HEK293 (cell line): ENCODE measurements at regions not wholly inside any gene's neighbourhood (a gene's known extent, or its start where the extent isn't known, plus 50 kb on each side); places are given as distances from the start of the nearest gene placed in this dataset.
A peak's percentile ranks its signal among the peaks of the same experiment; 100 is the strongest.

Experiments
- CTCF ChIA-PET: fragments of 350-600 bp; formaldehyde crosslinking; extraction: SDS; loops from one replicate; lab custom pipeline; 2021; ENCODE audit warnings: antibody characterized with exemption; lab: Yijun Ruan, JAX
- POLR2A ChIA-PET: fragments of 300-600 bp; formaldehyde crosslinking; extraction: SDS; loops from one replicate; lab custom pipeline; 2020; ENCODE audit warnings: antibody characterized with exemption, inconsistent platforms; lab: Yijun Ruan, JAX
- H3K27ac ChIP-seq: fragments of 200-500 bp; sonication (Bioruptor generic); 2 replicates; pipeline ENCODE4 v1.5.1; 2014; ENCODE audit warnings: low read depth, low read length, control low read depth, inconsistent platforms; ENCODE audit errors: extremely low read depth
- H3K36me3 ChIP-seq, 2 experiments: fragments of 200-500 bp in 1 of 2; sonication (Bioruptor generic) in 1 of 2; 1 replicate in 1 of 2; 2 replicates in 1 of 2; pipeline ENCODE4 v1.5.1; 2014 to 2017; ENCODE audit warnings: inconsistent platforms in 2 of 2, low read length in 2 of 2; ENCODE audit not compliant: control insufficient read depth in 2 of 2, insufficient read depth in 1 of 2
- H3K4me1 ChIP-seq: fragments of 200-500 bp; sonication (Bioruptor generic); 2 replicates; pipeline ENCODE4 v1.5.1; 2014; ENCODE audit warnings: mild to moderate bottlenecking, low read length, inconsistent platforms; ENCODE audit not compliant: control insufficient read depth, insufficient read depth
- H3K4me3 ChIP-seq: 2 replicates; pipeline ENCODE4 v1.5.1; 2011; ENCODE audit warnings: low read depth, mild to moderate bottlenecking, control low read depth, low read length, moderate library complexity
- H3K9me3 ChIP-seq: fragments of 200-500 bp; sonication (Bioruptor generic); 2 replicates; pipeline ENCODE4 v1.5.1; 2014; ENCODE audit warnings: low read depth, low read length, inconsistent platforms; ENCODE audit not compliant: control insufficient read depth, insufficient read depth
- EGR2 ChIP-seq: fragments of 450-650 bp; formaldehyde crosslinking; IDR thresholded peaks from 2 replicates; pipeline ENCODE4 v1.5.1; 2016; ENCODE audit warnings: low read depth, missing biosample characterization, missing genetic modification characterization
- KLF9 ChIP-seq: fragments of 450-650 bp; formaldehyde crosslinking; IDR thresholded peaks from 2 replicates; pipeline ENCODE4 v1.5.1; 2016; ENCODE audit warnings: missing biosample characterization, missing genetic modification characterization, low read depth
- MEIS1 ChIP-seq: sonication (generic); formaldehyde crosslinking; IDR thresholded peaks from 2 replicates; pipeline ENCODE4 v1.8.1; 2022; ENCODE audit warnings: missing genetic modification reagents, mild to moderate bottlenecking, borderline replicate concordance
- MYNN ChIP-seq: fragments of 450-650 bp; formaldehyde crosslinking; IDR thresholded peaks from 2 replicates; pipeline ENCODE4 v1.5.1; 2016; ENCODE audit warnings: missing biosample characterization, missing genetic modification characterization, borderline replicate concordance
- PRDM1 ChIP-seq: fragments of 450-650 bp; formaldehyde crosslinking; IDR thresholded peaks from 2 replicates; pipeline ENCODE4; 2016; ENCODE audit warnings: missing biosample characterization, missing genetic modification characterization
- SP3 ChIP-seq: fragments of 450-650 bp; formaldehyde crosslinking; IDR thresholded peaks from 2 replicates; pipeline ENCODE4 v1.5.1; 2016; ENCODE audit warnings: missing biosample characterization, missing genetic modification characterization
- SP7 ChIP-seq: fragments of 450-650 bp; formaldehyde crosslinking; IDR thresholded peaks from 2 replicates; pipeline ENCODE4 v1.5.1; 2016; ENCODE audit warnings: missing biosample characterization, missing genetic modification characterization
- TCF7L2 ChIP-seq: IDR thresholded peaks from 2 replicates; pipeline ENCODE4 v1.6.1; 2011; ENCODE audit warnings: low read depth, mild to moderate bottlenecking, inconsistent platforms, low read length, moderate library complexity, borderline replicate concordance
- ZBTB1 ChIP-seq: fragments of 450-650 bp; formaldehyde crosslinking; IDR thresholded peaks from 2 replicates; pipeline ENCODE4 v1.5.1; 2016; ENCODE audit warnings: missing biosample characterization, missing genetic modification characterization
- ZBTB20 ChIP-seq: fragments of 450-650 bp; formaldehyde crosslinking; IDR thresholded peaks from 2 replicates; pipeline ENCODE4 v1.5.1; 2016; ENCODE audit warnings: missing biosample characterization, missing genetic modification characterization
- ZEB2 ChIP-seq: fragments of 450-650 bp; formaldehyde crosslinking; IDR thresholded peaks from 2 replicates; pipeline ENCODE4 v1.5.1; 2016; ENCODE audit warnings: missing biosample characterization, missing genetic modification characterization
- ZNF133 ChIP-seq: fragments of 450-650 bp; formaldehyde crosslinking; IDR thresholded peaks from 2 replicates; pipeline ENCODE4 v1.5.1; 2016; ENCODE audit warnings: missing biosample characterization, missing genetic modification characterization
- ZNF221 ChIP-seq: fragments of 450-650 bp; formaldehyde crosslinking; IDR thresholded peaks from 2 replicates; pipeline ENCODE4 v1.5.1; 2017; ENCODE audit warnings: missing biosample characterization, missing genetic modification characterization, borderline replicate concordance
- ZNF274 ChIP-seq, 2 experiments: fragments of 200-500 bp in 1 of 2; fragments of 450-650 bp in 1 of 2; sonication (Bioruptor generic) in 1 of 2; formaldehyde crosslinking in 1 of 2; IDR thresholded peaks; 2 replicates each; pipeline versions ENCODE4 v1.5.1 to v1.6.1; 2014 to 2016; ENCODE audit warnings: borderline replicate concordance in 1 of 2, inconsistent platforms in 1 of 2, low read length in 1 of 2, missing biosample characterization in 1 of 2, missing genetic modification characterization in 1 of 2
- ZNF292 ChIP-seq: fragments of 450-650 bp; formaldehyde crosslinking; IDR thresholded peaks from 2 replicates; pipeline ENCODE4 v1.5.1; 2016; ENCODE audit warnings: low read depth, missing biosample characterization, missing genetic modification characterization, borderline replicate concordance
- ZNF311 ChIP-seq: fragments of 450-650 bp; formaldehyde crosslinking; IDR thresholded peaks from 2 replicates; pipeline ENCODE4 v1.5.1; 2017; ENCODE audit warnings: missing biosample characterization, missing genetic modification characterization, borderline replicate concordance
- ZNF362 ChIP-seq: fragments of 450-650 bp; formaldehyde crosslinking; IDR thresholded peaks from 2 replicates; pipeline ENCODE4 v1.5.1; 2016; ENCODE audit warnings: missing biosample characterization, missing genetic modification characterization
- ZNF404 ChIP-seq: fragments of 450-650 bp; formaldehyde crosslinking; IDR thresholded peaks from 2 replicates; pipeline ENCODE4 v1.5.1; 2017; ENCODE audit warnings: missing biosample characterization, missing genetic modification characterization
- ZNF416 ChIP-seq: fragments of 450-650 bp; formaldehyde crosslinking; IDR thresholded peaks from 2 replicates; pipeline ENCODE4 v1.5.1; 2016; ENCODE audit warnings: missing biosample characterization, missing genetic modification characterization
- ZNF530 ChIP-seq: fragments of 450-650 bp; formaldehyde crosslinking; IDR thresholded peaks from 2 replicates; pipeline ENCODE4 v1.5.1; 2016; ENCODE audit warnings: low read depth, missing biosample characterization, missing genetic modification characterization
- ZNF544 ChIP-seq: fragments of 450-650 bp; formaldehyde crosslinking; IDR thresholded peaks from 2 replicates; pipeline ENCODE4 v1.5.0; 2017; ENCODE audit warnings: missing biosample characterization, missing genetic modification characterization
- ZNF560 ChIP-seq: fragments of 450-650 bp; formaldehyde crosslinking; IDR thresholded peaks from 2 replicates; pipeline ENCODE4 v1.5.1; 2017; ENCODE audit warnings: missing biosample characterization, missing genetic modification characterization, borderline replicate concordance
- ZNF747 ChIP-seq: fragments of 450-650 bp; formaldehyde crosslinking; IDR thresholded peaks from 2 replicates; pipeline ENCODE4 v1.5.1; 2016; ENCODE audit warnings: missing biosample characterization, missing genetic modification characterization
- ZSCAN4 ChIP-seq: fragments of 450-650 bp; formaldehyde crosslinking; IDR thresholded peaks from 2 replicates; pipeline ENCODE4 v1.5.1; 2017; ENCODE audit warnings: missing biosample characterization, missing genetic modification characterization
- TF ChIP-seq, protein P1 (sequence below): fragments of 450-650 bp; formaldehyde crosslinking; IDR thresholded peaks from 2 replicates; pipeline ENCODE4 v1.5.0; 2017; ENCODE audit warnings: missing biosample characterization, missing genetic modification characterization, borderline replicate concordance
- TF ChIP-seq, protein P2 (sequence below): fragments of 450-650 bp; formaldehyde crosslinking; IDR thresholded peaks from 2 replicates; pipeline ENCODE4 v1.5.1; 2016; ENCODE audit warnings: missing biosample characterization, missing genetic modification characterization

- Histone ChIP-seq H3K4me3 (no peak overlapping the region), H3K9me3 (no peaks in the 10 kb centered on the region), H3K4me1 (no peaks in the 10 kb centered on the region)
- POLR2A ChIA-PET: no interaction called here
- TF ChIP-seq ZNF133 (tag by site-specific recombination): no peak
- no peak for TF ChIP-seq ZNF530 (tag by site-specific recombination)
- no peak for TF ChIP-seq ZNF416 (tag by site-specific recombination)
- no peak for TF ChIP-seq ZSCAN4
- TF ChIP-seq ZNF274 (IDR thresholded peaks at IDR 0.05; ENCODE audit: low read length): no peak
- no peak for TF ChIP-seq ZNF274 (tag by site-specific recombination; IDR thresholded peaks at IDR 0.05; ENCODE audit: borderline replicate concordance)
- TF ChIP-seq ZBTB1 (tag by site-specific recombination): no peak
- TF ChIP-seq MYNN (tag by site-specific recombination): no peak
- TF ChIP-seq ZEB2 (tag by site-specific recombination): no peak
- no peak for TF ChIP-seq ZNF221 (tag by site-specific recombination)
- TF ChIP-seq EGR2 (tag by site-specific recombination): no peak
- TF ChIP-seq KLF9: no peak
- no peak for TF ChIP-seq ZNF544 (tag by site-specific recombination)
- TF ChIP-seq ZNF404 (tag by site-specific recombination): no peak
- no peak for TF ChIP-seq ZNF292 (tag by site-specific recombination)
- no peak for TF ChIP-seq ZNF362 (tag by site-specific recombination)
- no peak for TF ChIP-seq SP3 (tag by site-specific recombination)
- TF ChIP-seq ZNF747: no peak
- TF ChIP-seq, protein P1, sequence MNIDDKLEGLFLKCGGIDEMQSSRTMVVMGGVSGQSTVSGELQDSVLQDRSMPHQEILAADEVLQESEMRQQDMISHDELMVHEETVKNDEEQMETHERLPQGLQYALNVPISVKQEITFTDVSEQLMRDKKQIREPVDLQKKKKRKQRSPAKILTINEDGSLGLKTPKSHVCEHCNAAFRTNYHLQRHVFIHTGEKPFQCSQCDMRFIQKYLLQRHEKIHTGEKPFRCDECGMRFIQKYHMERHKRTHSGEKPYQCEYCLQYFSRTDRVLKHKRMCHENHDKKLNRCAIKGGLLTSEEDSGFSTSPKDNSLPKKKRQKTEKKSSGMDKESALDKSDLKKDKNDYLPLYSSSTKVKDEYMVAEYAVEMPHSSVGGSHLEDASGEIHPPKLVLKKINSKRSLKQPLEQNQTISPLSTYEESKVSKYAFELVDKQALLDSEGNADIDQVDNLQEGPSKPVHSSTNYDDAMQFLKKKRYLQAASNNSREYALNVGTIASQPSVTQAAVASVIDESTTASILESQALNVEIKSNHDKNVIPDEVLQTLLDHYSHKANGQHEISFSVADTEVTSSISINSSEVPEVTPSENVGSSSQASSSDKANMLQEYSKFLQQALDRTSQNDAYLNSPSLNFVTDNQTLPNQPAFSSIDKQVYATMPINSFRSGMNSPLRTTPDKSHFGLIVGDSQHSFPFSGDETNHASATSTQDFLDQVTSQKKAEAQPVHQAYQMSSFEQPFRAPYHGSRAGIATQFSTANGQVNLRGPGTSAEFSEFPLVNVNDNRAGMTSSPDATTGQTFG (tag by site-specific recombination): no peak
- no peak for TF ChIP-seq ZNF560 (tag by site-specific recombination)
- TF ChIP-seq, protein P2, sequence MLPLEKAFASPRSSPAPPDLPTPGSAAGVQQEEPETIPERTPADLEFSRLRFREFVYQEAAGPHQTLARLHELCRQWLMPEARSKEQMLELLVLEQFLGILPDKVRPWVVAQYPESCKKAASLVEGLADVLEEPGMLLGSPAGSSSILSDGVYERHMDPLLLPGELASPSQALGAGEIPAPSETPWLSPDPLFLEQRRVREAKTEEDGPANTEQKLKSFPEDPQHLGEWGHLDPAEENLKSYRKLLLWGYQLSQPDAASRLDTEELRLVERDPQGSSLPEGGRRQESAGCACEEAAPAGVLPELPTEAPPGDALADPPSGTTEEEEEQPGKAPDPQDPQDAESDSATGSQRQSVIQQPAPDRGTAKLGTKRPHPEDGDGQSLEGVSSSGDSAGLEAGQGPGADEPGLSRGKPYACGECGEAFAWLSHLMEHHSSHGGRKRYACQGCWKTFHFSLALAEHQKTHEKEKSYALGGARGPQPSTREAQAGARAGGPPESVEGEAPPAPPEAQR: no peak
- TF ChIP-seq, all 188 proteins: peak for 0
- Histone ChIP-seq H3K36me3 (no peaks in the 10 kb centered on the region), H3K27ac (no peak overlapping the region)
- CTCF ChIA-PET: no interaction called here
These were observed 756.6 kb upstream of the CELF4 start for GRCh38 chr18:38322206-38322605.

DNA sequence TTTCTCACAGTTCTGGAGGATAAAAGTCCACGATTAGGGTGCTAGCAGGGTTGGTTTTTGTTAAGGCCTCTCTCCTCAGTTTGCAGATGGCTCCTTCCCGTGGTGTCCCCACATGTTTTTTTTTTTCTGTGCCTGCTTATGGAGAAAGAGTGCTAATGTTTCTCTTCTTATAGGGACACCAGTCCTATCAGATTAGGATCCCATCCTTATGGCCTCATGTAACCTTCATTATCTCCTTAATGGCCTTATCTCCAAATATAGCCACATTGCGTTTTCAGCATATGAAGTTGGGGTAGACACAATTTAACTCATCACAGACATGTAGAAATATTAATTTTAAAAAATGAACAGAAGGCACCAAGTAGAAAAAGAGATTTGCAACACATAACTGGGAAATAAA, 755.7 kb upstream of the CELF4 start:
- Histone ChIP-seq H3K27ac (no peak overlapping the region), H3K9me3 (no peaks in the 10 kb centered on the region), H3K4me3 (no peak overlapping the region), H3K4me1 (no peaks in the 10 kb centered on the region), H3K36me3 (no peaks in the 10 kb centered on the region)
- TF ChIP-seq ZNF133 (tag by site-specific recombination) (no peak), PRDM1 (no peak), TCF7L2 (0 out of 2 replicates have a peak, but pooled peaks have one; percentile 10), ZNF311 (tag by site-specific recombination) (no peak), SP7 (tag by site-specific recombination) (no peak), MEIS1 (CRISPR knock-in tag) (no peak), ZBTB20 (tag by site-specific recombination) (no peak)
- POLR2A ChIA-PET: no interaction called here
- CTCF ChIA-PET: no interaction called here
